ENCODE measurements at regions not wholly inside any gene's neighbourhood (a gene's known extent, or its start where the extent isn't known, plus 50 kb on each side); places are given as distances from the start of the nearest gene placed in this dataset.

DNA sequence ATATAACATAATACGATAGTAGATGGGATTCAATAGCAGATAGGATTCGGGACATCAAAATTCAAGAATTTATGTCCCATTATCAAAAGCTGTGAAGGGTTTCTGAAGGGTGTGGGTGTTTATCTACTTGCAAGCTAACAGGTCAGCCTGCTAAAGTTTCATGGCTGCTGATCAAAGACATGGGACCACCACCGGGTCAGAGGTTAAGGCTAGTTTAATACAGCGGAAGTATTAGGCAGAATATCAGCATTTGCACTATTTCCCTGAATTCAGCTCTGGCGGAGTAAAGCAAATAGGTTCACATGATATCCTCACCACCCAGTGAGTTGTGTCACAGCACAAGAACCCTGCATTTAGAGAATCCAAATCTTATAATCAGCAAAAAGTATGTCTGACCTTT, 82.5 kb downstream of the DSEL start:
- no peak overlapping the region for H3K4me3 ChIP-seq (ENCODE audit: low read depth, low read length, poor library complexity, severe bottlenecking)
- H3K9me2 ChIP-seq (ENCODE audit: low read depth, low read length): no peaks in the 10 kb centered on the region
- H4K20me1 ChIP-seq (ENCODE audit: insufficient read depth, low read length): no peaks in the 10 kb centered on the region
- no peak overlapping the region for H3K27ac ChIP-seq (ENCODE audit: low read depth, low read length, poor library complexity, severe bottlenecking)
- no peaks in the 10 kb centered on the region for H3K36me3 ChIP-seq (ENCODE audit: insufficient read depth, low read length)
- H3K9me3 ChIP-seq (ENCODE audit: low read length): no peaks in the 10 kb centered on the region
- no peaks in the 10 kb centered on the region for H3F3A ChIP-seq (ENCODE audit: insufficient read depth, low read length)
- H3K4me1 ChIP-seq (ENCODE audit: insufficient read depth, low read length, severe bottlenecking): no peaks in the 10 kb centered on the region
- TF ChIP-seq, protein P1, sequence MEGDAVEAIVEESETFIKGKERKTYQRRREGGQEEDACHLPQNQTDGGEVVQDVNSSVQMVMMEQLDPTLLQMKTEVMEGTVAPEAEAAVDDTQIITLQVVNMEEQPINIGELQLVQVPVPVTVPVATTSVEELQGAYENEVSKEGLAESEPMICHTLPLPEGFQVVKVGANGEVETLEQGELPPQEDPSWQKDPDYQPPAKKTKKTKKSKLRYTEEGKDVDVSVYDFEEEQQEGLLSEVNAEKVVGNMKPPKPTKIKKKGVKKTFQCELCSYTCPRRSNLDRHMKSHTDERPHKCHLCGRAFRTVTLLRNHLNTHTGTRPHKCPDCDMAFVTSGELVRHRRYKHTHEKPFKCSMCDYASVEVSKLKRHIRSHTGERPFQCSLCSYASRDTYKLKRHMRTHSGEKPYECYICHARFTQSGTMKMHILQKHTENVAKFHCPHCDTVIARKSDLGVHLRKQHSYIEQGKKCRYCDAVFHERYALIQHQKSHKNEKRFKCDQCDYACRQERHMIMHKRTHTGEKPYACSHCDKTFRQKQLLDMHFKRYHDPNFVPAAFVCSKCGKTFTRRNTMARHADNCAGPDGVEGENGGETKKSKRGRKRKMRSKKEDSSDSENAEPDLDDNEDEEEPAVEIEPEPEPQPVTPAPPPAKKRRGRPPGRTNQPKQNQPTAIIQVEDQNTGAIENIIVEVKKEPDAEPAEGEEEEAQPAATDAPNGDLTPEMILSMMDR (IDR thresholded peaks at IDR 0.05; ENCODE audit: low read length): no peak
- TF ChIP-seq EZH2 (IDR thresholded peaks at IDR 0.05; ENCODE audit: borderline replicate concordance, low read length): no peak
- no peaks in the 10 kb centered on the region for H3K27me3 ChIP-seq (ENCODE audit: insufficient read depth, low read length)
- H3K79me2 ChIP-seq (ENCODE audit: insufficient read depth, low read length): no peaks in the 10 kb centered on the region
- no peak overlapping the region for H3K4me2 ChIP-seq (ENCODE audit: low read length)
- H2AFZ ChIP-seq (ENCODE audit: low read length): no peak overlapping the region
- H3K9ac ChIP-seq (ENCODE audit: low read length): no peak overlapping the region

DNA sequence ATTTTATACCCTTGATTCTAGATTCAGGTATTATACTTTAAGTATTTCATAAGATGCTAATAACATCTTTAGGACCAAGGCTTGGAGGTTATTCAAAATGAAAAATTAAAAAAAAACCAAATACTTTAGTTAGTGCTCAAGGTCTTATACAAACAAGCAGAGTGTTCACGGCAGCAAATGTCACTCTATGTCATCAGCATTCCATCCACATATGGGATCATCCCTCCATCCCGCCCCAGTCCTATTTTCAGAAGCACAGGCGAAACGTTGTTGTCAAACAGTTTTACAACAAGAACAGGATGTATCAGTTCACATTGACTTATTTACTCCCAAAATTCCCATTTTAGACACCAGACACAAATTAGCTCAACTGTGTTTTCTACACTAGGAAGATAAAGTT, 83.7 kb downstream of the DSEL start:
- no peak overlapping the region for H3K4me2 ChIP-seq (ENCODE audit: low read length)
- H3F3A ChIP-seq (ENCODE audit: insufficient read depth, low read length): no peaks in the 10 kb centered on the region
- H3K9me2 ChIP-seq (ENCODE audit: low read depth, low read length): no peaks in the 10 kb centered on the region
- no peaks in the 10 kb centered on the region for H3K9me3 ChIP-seq (ENCODE audit: low read length)
- H3K79me2 ChIP-seq (ENCODE audit: insufficient read depth, low read length): no peaks in the 10 kb centered on the region
- no peaks in the 10 kb centered on the region for H4K20me1 ChIP-seq (ENCODE audit: insufficient read depth, low read length)
- H3K27me3 ChIP-seq (ENCODE audit: insufficient read depth, low read length): no peaks in the 10 kb centered on the region
- H3K27ac ChIP-seq (ENCODE audit: low read depth, low read length, poor library complexity, severe bottlenecking): no peak overlapping the region
- H3K36me3 ChIP-seq (ENCODE audit: insufficient read depth, low read length): no peaks in the 10 kb centered on the region
- H2AFZ ChIP-seq (ENCODE audit: low read length): no peak overlapping the region
- H3K4me3 ChIP-seq (ENCODE audit: low read depth, low read length, poor library complexity, severe bottlenecking): no peak overlapping the region
- TF ChIP-seq EZH2 (IDR thresholded peaks at IDR 0.05; ENCODE audit: borderline replicate concordance, low read length): no peak
- TF ChIP-seq, protein P1 (IDR thresholded peaks at IDR 0.05; ENCODE audit: low read length): no peak
- H3K9ac ChIP-seq (ENCODE audit: low read length): no peak overlapping the region
- no peaks in the 10 kb centered on the region for H3K4me1 ChIP-seq (ENCODE audit: insufficient read depth, low read length, severe bottlenecking)

GRCh38 chr18:67428805-67429204, 87.7 kb downstream of the DSEL start:
- Histone ChIP-seq H3K9me2 (ENCODE audit: low read depth, low read length) (no peaks in the 10 kb centered on the region), H3K4me3 (ENCODE audit: low read depth, low read length, poor library complexity, severe bottlenecking) (no peak overlapping the region), H3K4me2 (ENCODE audit: low read length) (no peak overlapping the region), H3K9me3 (ENCODE audit: low read length) (no peaks in the 10 kb centered on the region), H3K36me3 (ENCODE audit: insufficient read depth, low read length) (no peaks in the 10 kb centered on the region), H3K9ac (ENCODE audit: low read length) (no peak overlapping the region), H3K4me1 (ENCODE audit: insufficient read depth, low read length, severe bottlenecking) (no peaks in the 10 kb centered on the region), H3K27me3 (ENCODE audit: insufficient read depth, low read length) (no peaks in the 10 kb centered on the region), H3K79me2 (ENCODE audit: insufficient read depth, low read length) (no peaks in the 10 kb centered on the region), H4K20me1 (ENCODE audit: insufficient read depth, low read length) (no peaks in the 10 kb centered on the region), H3F3A (ENCODE audit: insufficient read depth, low read length) (no peaks in the 10 kb centered on the region), H2AFZ (ENCODE audit: low read length) (no peak overlapping the region), H3K27ac (ENCODE audit: low read depth, low read length, poor library complexity, severe bottlenecking) (no peak overlapping the region)
- no peak for TF ChIP-seq EZH2 (IDR thresholded peaks at IDR 0.05; ENCODE audit: borderline replicate concordance, low read length)
- TF ChIP-seq, protein P1 (IDR thresholded peaks at IDR 0.05; ENCODE audit: low read length): no peak
